ENCODE measurements at regions not wholly inside any gene's neighbourhood (a gene's known extent, or its start where the extent isn't known, plus 50 kb on each side); places are given as distances from the start of the nearest gene placed in this dataset.

DNA sequence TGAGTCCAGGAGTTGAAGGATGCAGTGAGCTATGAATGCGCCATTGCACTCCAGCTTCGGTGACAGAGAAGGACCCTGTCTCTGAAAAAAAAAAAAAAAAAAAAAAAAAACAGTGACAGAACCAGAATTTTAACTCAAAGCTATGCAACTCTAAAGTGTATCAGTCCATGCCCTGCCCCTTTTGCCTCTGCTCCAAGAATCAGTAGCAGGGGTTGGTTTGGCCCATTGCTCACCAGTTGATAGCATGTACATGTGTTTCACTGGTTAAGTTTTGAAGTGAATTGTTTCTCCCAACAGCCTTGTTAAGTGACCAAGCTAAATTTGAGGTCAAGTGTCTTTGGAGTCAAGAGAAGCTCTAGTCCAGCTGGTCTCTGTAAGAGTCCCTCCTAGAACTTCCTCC lies 245.9 kb downstream of the PLPP3 start:
- H3K9me3 ChIP-seq (replicated peaks; ENCODE audit: control insufficient read depth, insufficient read depth, low read length) = no peaks in the 10 kb centered on the region
- in situ Hi-C loops (cut with MboI) (loop anchor here (5.0 kb wide), 1 partner anchor 244 kb away; the partner anchor contains the start of gene PLPP3), intact Hi-C loops (cut with micrococcal nuclease; ENCODE audit: unreplicated experiment) (loop anchor here (5.0 to 10.0 kb wide), 5 partner anchors 96 to 459 kb away; no protein-coding TSS in a partner anchor)
- H4K20me1 ChIP-seq (ENCODE audit: control insufficient read depth, insufficient read depth) = no peaks in the 10 kb centered on the region
- ChIA-PET RAD21 (ENCODE audit: unreplicated experiment) (interaction anchor here (0.6 to 9.9 kb wide), 18 partner anchors 15 to 251 kb away, joined by 3 to 167 read pairs (median 5); partner anchors contain the start of gene PLPP3), SMC1A (ENCODE audit: uncharacterized antibody, unreplicated experiment) (interaction anchor here (0.7 to 10.3 kb wide), 20 partner anchors 9 to 250 kb away, joined by 3 to 114 read pairs (median 4); partner anchors contain the start of gene PLPP3), CTCF (interaction anchor here (0.9 to 4.6 kb wide), 7 partner anchors 11 to 251 kb away, joined by 3 to 17 read pairs (median 6); no protein-coding TSS in a partner anchor), POLR2A (interaction anchor here (0.6 to 5.4 kb wide), 10 partner anchors 22 to 244 kb away, joined by 3 to 44 read pairs (median 4); partner anchors contain the start of gene PLPP3)
- no peak overlapping the region for H3K9ac ChIP-seq (ENCODE audit: control insufficient read depth, insufficient read depth, low read length)
- 80% methylated on average over 1 of the region's 2 CpGs for WGBS (ENCODE audit: insufficient coverage, insufficient replicate concordance, low lambda C conversion rate, missing lambda C conversion rate)
- no peak for DNase-seq (ENCODE audit: low read depth, low spot score)
- no peaks in the 10 kb centered on the region for H3K79me2 ChIP-seq (ENCODE audit: control insufficient read depth, insufficient read depth, low read length)
- no peaks in the 10 kb centered on the region for H3K27me3 ChIP-seq (replicated peaks in 1 of 2; ENCODE audit: control insufficient read depth in 2 of 2, insufficient read depth in 2 of 2, low read length in 1 of 2)
- no peaks in the 10 kb centered on the region; the same call in 1 of the 2 replicates for H3K4me1 ChIP-seq (ENCODE audit: control insufficient read depth, insufficient read depth, low read length)
- H3K4me3 ChIP-seq = no peak overlapping the region
- no peak for ATAC-seq
- no peak overlapping the region for H3K4me2 ChIP-seq (ENCODE audit: control insufficient read depth, insufficient read depth)
- FAIRE-seq = no peak
- no peak overlapping the region for H3K27ac ChIP-seq (ENCODE audit: control insufficient read depth, insufficient read depth)
- no peaks in the 10 kb centered on the region for H3K36me3 ChIP-seq (ENCODE audit: control insufficient read depth in 2 of 2, insufficient read depth in 2 of 2, low read length in 1 of 2)
- H2AFZ ChIP-seq (ENCODE audit: control insufficient read depth, low read depth, low read length) = no peak overlapping the region
- no TSS peak for BruUV-seq (replicated peaks)
- TF ChIP-seq, protein P1, sequence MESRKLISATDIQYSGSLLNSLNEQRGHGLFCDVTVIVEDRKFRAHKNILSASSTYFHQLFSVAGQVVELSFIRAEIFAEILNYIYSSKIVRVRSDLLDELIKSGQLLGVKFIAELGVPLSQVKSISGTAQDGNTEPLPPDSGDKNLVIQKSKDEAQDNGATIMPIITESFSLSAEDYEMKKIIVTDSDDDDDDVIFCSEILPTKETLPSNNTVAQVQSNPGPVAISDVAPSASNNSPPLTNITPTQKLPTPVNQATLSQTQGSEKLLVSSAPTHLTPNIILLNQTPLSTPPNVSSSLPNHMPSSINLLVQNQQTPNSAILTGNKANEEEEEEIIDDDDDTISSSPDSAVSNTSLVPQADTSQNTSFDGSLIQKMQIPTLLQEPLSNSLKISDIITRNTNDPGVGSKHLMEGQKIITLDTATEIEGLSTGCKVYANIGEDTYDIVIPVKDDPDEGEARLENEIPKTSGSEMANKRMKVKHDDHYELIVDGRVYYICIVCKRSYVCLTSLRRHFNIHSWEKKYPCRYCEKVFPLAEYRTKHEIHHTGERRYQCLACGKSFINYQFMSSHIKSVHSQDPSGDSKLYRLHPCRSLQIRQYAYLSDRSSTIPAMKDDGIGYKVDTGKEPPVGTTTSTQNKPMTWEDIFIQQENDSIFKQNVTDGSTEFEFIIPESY (IDR thresholded peaks at IDR 0.05) = no peak
- TF ChIP-seq, protein P2, sequence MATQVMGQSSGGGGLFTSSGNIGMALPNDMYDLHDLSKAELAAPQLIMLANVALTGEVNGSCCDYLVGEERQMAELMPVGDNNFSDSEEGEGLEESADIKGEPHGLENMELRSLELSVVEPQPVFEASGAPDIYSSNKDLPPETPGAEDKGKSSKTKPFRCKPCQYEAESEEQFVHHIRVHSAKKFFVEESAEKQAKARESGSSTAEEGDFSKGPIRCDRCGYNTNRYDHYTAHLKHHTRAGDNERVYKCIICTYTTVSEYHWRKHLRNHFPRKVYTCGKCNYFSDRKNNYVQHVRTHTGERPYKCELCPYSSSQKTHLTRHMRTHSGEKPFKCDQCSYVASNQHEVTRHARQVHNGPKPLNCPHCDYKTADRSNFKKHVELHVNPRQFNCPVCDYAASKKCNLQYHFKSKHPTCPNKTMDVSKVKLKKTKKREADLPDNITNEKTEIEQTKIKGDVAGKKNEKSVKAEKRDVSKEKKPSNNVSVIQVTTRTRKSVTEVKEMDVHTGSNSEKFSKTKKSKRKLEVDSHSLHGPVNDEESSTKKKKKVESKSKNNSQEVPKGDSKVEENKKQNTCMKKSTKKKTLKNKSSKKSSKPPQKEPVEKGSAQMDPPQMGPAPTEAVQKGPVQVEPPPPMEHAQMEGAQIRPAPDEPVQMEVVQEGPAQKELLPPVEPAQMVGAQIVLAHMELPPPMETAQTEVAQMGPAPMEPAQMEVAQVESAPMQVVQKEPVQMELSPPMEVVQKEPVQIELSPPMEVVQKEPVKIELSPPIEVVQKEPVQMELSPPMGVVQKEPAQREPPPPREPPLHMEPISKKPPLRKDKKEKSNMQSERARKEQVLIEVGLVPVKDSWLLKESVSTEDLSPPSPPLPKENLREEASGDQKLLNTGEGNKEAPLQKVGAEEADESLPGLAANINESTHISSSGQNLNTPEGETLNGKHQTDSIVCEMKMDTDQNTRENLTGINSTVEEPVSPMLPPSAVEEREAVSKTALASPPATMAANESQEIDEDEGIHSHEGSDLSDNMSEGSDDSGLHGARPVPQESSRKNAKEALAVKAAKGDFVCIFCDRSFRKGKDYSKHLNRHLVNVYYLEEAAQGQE (IDR thresholded peaks at IDR 0.05; ENCODE audit: low read depth, low read length) = no peak
- TF ChIP-seq, protein P3, sequence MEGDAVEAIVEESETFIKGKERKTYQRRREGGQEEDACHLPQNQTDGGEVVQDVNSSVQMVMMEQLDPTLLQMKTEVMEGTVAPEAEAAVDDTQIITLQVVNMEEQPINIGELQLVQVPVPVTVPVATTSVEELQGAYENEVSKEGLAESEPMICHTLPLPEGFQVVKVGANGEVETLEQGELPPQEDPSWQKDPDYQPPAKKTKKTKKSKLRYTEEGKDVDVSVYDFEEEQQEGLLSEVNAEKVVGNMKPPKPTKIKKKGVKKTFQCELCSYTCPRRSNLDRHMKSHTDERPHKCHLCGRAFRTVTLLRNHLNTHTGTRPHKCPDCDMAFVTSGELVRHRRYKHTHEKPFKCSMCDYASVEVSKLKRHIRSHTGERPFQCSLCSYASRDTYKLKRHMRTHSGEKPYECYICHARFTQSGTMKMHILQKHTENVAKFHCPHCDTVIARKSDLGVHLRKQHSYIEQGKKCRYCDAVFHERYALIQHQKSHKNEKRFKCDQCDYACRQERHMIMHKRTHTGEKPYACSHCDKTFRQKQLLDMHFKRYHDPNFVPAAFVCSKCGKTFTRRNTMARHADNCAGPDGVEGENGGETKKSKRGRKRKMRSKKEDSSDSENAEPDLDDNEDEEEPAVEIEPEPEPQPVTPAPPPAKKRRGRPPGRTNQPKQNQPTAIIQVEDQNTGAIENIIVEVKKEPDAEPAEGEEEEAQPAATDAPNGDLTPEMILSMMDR (IDR thresholded peaks at IDR 0.05 in 2 of 3, conservative IDR thresholded peaks at IDR 0.05 in 1 of 3; ENCODE audit: control insufficient read depth in 2 of 3, extremely low read depth in 1 of 3, insufficient read depth in 1 of 3, low read depth in 3 of 3, low read length in 3 of 3) = no peak
- TF ChIP-seq BMI1 (IDR thresholded peaks at IDR 0.05; ENCODE audit: borderline replicate concordance) = no peak
- TF ChIP-seq TCF7 (IDR thresholded peaks at IDR 0.05; ENCODE audit: borderline replicate concordance) = no peak
- TF ChIP-seq HDGF (IDR thresholded peaks at IDR 0.05) = no peak
- TF ChIP-seq, protein P4, sequence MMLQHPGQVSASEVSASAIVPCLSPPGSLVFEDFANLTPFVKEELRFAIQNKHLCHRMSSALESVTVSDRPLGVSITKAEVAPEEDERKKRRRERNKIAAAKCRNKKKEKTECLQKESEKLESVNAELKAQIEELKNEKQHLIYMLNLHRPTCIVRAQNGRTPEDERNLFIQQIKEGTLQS (IDR thresholded peaks at IDR 0.05; ENCODE audit: borderline replicate concordance, extremely low read depth, low read depth, low read length) = no peak
- TF ChIP-seq, protein P5, sequence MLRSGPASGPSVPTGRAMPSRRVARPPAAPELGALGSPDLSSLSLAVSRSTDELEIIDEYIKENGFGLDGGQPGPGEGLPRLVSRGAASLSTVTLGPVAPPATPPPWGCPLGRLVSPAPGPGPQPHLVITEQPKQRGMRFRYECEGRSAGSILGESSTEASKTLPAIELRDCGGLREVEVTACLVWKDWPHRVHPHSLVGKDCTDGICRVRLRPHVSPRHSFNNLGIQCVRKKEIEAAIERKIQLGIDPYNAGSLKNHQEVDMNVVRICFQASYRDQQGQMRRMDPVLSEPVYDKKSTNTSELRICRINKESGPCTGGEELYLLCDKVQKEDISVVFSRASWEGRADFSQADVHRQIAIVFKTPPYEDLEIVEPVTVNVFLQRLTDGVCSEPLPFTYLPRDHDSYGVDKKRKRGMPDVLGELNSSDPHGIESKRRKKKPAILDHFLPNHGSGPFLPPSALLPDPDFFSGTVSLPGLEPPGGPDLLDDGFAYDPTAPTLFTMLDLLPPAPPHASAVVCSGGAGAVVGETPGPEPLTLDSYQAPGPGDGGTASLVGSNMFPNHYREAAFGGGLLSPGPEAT (IDR thresholded peaks at IDR 0.05; ENCODE audit: low read depth) = no peak
- TF ChIP-seq IKZF1 (conservative IDR thresholded peaks at IDR 0.05) = no peak
- TF ChIP-seq BHLHE40 (IDR thresholded peaks at IDR 0.05; ENCODE audit: borderline replicate concordance in 1 of 2, low read depth in 2 of 2, low read length in 1 of 2) = no peak
- no peak for TF ChIP-seq CBFB (IDR thresholded peaks at IDR 0.05; ENCODE audit: low read depth)
- no peak for TF ChIP-seq POU2F2 (IDR thresholded peaks at IDR 0.05; ENCODE audit: borderline replicate concordance, low read depth, low read length)
- no peak for TF ChIP-seq SREBF2 (IDR thresholded peaks at IDR 0.05; ENCODE audit: low read length)
- no peak for TF ChIP-seq SP1 (IDR thresholded peaks at IDR 0.05; ENCODE audit: low read depth, low read length)
